ENCODE measurements at regions not wholly inside any gene's neighbourhood (a gene's known extent, or its start where the extent isn't known, plus 50 kb on each side); places are given as distances from the start of the nearest gene placed in this dataset.
A peak's percentile ranks its signal among the peaks of the same experiment; 100 is the strongest.

DNA sequence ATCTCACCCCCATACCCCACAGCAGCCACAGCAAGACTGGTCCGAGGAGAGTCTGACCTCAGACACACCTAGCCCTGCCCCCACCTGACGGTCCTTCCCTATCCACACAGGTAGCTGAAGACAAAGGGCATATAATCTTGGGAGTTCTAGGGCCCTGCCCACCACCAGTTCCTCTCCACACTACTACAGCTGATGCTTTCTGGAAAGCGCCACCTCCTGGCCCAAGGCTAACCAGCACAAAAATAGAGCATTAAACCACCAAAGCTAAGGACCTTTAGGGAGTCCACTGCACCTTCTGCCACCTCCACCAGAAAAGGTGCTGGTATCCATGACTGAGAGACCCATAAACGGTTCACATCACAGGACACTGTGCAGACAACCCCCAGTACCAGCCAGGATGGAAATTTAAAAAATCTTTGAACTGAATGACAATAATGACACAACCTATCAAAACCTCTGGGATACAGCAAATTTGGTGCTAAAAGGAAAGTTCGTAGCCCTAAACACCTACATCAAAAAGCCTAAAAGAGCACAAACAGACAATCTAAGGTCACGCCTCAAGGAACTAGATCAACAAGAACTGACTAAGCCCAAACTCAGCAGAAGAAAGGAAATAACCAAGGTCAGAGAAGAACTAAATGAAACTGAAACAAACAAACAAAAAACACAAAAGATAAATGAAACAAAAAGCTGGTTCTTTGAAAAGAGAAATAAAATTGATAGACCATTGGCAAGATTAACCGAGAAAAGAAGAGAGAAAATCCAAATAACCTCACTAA is 122.1 kb upstream of the TPRG1 start:
- peak; percentile 26 for DNase-seq (ENCODE audit: low spot score)

DNA sequence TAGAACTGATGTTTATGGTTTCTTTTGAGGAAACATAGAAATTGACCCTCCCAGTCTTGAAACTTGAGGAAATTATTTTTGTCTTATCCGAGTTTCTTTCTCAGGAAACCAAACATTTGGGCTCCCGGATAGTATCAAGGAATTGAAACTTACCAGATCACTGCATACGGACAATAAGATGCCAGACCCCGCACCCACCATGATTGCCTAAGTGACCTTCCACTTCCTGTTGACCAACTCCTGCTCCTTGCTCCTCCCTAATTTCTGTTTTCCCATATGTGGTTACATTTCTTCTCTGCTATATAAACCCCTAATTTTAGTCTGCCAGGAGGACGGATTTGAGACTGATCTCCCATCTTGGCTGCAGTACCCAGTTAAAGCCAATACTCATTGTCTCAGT is 118.4 kb upstream of the TPRG1 start:
- DNase-seq (ENCODE audit: low spot score): no peak

DNA sequence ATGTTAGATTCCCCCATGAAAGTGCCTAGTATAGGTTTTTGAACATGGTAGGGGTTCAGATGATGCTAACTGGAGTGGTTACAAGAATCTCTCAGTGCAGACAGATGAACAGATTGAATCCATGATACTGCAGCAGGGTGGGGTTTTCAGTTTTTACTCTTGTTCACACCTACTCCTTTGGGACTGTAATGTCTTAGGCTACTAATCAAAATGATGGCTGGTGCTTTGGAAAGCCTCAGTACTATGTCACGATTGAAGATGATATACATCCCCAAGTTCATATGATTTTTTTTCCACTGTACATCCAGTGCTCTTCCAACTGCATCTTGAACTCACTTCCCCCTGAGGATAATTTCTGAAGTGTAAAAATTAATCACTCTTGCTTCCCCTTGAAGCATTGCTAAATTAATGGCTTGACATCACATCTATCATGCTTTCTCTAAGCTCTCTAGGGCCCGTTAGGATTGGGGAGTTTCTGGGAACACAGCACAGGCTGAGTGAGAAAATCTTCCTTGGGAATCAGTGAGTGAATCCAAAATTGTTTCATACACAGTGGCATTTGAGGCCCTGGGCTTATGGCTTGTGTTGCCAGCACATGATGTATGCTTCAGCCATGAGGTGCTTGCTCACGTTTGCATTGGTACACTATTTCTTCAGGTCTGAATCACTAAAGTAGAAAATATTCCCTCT is 115.0 kb upstream of the TPRG1 start:
- DNase-seq (ENCODE audit: low spot score): no peak

DNA sequence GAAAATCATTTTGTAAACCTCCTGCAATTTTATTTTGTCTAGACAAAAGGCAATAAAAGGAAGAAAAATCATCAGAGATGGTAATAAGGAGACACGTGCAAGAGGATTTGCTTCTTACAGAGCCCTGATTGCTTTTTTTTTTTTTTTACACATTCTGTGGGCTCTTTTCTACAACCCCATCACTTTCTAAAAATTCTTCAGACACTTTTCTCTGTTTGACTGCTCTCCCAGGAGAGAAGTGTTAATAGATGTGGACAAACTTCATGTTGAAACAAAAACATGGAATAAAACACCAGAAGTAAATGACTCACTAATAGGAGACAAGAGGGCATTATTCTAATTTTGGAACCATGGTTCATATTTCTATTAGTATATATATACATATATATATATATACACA is 114.4 kb upstream of the TPRG1 start:
- no peak for DNase-seq (ENCODE audit: low spot score)

DNA sequence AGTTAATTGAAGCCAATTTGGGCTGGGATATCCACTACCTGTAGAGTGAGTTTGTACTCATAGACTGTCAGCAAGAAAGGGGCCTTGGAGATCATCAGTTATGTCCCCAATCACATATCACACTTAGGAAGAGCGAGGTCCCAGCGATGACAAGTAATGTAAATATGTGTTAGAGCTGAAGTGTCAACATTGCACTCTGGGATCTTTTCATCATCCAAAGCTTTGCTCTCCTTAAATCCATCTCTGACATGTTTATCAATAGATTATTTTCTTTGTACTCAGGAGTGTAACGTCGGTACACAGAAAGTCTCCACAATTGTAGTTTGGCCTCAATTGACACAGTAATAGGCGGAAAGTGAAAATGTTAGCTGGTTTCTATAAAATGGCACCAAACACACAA is 113.7 kb upstream of the TPRG1 start:
- DNase-seq (ENCODE audit: low spot score): no peak

DNA sequence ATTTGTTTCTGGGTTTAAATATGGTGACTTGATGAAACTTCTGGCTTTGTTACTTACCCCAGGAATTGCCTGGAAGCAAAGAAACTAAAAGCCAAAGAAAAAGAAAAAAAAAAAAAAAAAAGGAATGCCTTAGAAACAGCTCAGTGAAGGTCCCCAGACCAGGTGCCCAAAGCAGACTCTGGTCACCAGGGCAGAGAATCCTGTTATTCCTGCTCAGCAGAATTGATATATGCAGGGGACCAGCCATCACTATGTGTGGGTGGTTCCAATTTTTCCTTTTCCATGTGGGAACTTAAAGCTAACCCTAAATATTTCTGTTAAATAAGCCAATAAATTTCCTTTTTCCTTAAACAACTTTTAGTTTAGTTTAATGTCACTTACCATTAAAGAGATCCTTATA is 100.8 kb upstream of the TPRG1 start:
- DNase-seq (ENCODE audit: low spot score): no peak

DNA sequence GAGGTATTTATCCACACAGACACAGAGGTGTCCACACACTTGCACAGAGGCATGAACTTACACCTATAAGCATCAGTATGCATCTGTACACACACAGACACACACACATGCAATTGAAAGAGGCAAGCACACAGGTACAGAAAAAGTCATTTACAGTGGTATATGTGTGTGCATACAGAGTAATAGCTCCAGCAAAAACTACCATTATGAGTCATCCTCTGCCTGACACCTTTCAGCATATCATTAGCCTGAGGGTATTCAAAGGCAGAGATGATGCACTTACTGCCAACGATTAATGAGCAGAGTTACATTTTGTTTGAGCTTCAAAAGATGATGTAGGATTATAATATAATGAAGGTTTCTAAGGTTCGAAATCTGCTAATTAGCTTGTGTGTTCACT is 100.3 kb upstream of the TPRG1 start:
- peak; percentile 12 for DNase-seq (ENCODE audit: low spot score)

DNA sequence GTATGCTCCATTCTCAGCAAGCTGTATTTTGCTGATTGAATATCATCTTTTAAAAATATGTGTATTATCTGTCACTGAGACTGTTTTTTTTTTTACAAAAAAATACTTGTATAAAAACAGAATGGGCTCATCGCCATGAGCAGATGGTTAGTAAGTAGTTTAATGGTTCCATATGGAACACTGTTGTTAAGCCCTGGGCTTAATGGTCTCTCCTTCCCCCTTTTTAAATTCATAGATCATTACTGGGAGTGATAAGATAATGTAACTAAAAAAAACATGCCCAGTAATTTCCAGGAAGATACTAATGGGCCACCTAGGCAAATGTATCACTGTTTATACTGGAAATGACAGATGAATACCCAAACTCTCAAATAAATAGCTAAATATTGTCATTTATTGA is 95.3 kb upstream of the TPRG1 start:
- DNase-seq (ENCODE audit: low spot score): no peak

DNA sequence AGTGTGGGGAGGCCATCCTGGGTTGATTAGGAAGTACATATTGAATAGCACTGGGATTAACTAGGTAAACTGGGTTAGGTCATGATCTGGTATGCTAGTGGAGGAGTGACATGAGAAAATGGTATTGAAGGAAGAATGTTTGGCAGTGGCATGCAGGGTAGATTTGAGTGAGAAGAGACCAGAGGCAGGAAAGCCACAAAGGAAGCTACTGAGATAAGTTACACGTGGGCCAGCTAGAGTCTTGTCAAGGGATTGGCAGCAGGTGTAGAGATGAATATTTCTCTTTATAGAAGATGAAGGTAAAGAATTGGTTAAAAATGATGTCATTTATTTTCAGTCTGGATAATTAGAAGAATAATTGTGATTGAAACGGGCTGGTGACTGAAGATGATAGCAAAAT is 91.0 kb upstream of the TPRG1 start:
- DNase-seq (ENCODE audit: low spot score): peak; percentile 4

DNA sequence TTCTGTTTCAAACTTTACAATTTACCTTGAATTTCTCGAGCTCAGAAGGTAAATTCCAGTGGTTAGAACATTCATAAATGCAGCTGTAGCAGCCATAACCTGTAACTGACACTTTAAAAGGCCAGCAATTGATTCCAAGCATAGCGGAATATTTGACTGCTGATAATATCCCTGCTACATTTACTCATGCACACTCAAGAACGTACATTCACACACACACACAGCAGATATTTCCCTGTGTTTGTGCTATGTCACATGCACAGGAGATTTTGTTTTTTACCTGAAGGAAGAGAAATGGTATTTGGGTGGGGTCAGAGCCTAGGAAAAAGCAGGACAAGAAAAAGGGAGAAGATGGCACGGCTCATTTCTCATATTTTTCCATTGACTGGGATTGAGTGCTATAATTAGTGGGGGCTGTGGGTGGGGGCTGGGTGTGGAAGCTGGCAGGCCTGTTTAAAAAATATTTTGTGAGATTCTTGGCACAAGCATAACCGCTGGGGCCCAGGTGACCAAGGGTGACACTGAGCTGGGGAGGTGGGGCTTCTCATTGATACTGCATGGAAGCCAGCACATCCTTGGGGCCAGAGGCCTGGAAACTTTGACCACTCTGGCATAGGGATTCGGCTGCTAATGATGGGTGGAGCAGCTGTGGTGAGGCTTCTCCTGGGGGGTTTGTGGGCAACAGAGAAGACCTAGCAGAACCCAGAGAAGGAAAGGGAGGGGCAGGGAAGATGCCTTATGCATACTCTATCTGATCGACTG is 88.9 kb upstream of the TPRG1 start:
- no peak for DNase-seq (ENCODE audit: low spot score)

DNA sequence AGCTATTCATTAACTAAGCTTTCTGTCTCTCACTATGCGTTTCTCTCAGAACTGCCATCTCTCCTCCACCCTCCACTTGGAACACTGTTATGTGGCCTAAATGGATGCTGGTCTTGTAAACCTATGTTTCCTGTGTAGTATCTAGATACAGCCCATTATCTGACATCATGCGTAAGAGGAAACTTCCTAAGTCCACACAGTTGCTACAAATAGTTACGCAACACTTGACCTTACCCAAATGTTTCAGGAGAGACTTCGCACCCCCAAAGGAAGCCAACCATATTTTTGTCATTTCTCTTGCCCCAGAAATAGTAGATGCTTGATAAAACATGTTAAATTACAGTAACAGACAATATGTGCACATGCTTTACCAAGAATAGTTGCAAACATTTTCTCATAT is 87.2 kb upstream of the TPRG1 start:
- no peak for DNase-seq (ENCODE audit: low spot score)

DNA sequence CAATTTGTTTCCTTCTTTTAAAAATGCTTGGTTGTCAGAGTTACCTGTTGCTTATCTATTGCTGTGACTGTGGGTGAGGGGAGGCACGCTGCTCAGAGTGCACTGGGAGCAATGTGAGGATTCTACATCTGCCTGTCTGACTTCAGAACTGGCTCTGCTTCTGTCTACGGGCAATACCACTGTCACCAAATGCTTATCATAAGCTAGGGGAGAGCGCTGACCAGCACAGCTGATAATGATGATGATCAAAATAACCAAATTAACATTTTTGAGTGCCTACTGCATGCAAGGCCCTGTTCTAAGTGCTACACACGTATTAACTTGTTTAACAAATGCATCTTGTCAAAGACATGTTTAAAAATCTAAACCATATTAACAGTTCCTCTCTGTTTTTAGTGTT is 79.2 kb upstream of the TPRG1 start:
- DNase-seq (ENCODE audit: low spot score): no peak

DNA sequence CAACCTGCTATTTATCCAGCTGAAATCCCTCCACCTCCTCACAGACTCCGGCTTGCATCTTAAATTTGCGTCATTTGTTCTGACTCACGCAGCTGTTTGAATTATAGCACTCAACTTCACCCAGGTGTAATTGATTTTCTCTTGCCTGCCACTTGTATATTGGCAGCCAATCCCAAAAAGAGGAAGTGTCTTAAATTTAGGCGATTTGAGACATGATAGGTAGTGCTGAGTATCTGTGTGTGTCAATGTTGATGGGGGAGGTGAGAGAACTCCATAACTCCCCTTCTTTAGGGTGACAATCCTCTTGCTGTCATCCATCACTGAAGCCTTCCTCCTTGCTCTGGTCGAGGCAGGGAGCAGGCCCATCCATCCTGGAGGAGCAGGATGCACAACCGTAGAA is 77.2 kb upstream of the TPRG1 start:
- no peak for DNase-seq (ENCODE audit: low spot score)

DNA sequence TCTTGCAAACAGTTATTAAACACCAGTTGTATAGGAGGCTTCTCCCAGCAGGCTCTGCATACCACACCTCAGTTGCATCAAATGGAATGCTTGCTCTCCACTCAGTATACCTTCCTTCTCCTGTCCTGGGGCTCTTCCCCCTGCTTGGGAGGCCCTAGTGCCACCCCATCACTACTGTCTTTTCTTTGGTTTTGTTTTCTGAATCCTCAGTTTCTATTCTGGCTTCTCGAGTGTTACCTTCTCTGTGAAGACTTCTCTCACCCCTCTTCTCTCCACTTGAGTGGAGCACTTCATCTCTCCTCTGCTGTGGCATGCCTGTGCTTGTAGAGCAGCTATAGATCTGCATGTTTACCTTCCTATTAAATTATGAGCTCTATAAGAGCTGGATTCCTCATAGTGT is 75.7 kb upstream of the TPRG1 start:
- no peak for DNase-seq (ENCODE audit: low spot score)

DNA sequence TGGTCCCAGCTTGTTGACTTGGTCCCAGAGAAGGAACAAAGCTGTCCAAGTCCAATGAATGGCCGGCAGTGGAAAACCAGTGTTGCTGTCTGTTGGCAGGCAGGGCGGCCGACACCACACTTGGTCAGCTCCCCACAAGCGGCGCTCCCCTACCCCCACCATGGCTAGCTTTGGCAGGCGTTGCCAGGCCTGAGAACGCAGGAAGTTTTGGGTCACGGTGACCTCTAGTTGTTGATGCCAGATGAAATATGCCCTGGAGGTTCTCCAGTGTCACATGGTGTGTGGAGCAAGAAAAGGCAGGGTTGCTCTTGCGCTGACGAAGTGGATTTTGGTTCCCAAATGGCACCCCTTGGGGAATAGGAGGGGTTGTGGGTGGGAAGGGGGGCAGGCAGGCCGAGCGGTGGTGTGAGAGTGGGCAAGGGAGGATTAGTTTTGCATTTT is 72.7 kb upstream of the TPRG1 start:
- DNase-seq (ENCODE audit: low spot score): no peak

DNA sequence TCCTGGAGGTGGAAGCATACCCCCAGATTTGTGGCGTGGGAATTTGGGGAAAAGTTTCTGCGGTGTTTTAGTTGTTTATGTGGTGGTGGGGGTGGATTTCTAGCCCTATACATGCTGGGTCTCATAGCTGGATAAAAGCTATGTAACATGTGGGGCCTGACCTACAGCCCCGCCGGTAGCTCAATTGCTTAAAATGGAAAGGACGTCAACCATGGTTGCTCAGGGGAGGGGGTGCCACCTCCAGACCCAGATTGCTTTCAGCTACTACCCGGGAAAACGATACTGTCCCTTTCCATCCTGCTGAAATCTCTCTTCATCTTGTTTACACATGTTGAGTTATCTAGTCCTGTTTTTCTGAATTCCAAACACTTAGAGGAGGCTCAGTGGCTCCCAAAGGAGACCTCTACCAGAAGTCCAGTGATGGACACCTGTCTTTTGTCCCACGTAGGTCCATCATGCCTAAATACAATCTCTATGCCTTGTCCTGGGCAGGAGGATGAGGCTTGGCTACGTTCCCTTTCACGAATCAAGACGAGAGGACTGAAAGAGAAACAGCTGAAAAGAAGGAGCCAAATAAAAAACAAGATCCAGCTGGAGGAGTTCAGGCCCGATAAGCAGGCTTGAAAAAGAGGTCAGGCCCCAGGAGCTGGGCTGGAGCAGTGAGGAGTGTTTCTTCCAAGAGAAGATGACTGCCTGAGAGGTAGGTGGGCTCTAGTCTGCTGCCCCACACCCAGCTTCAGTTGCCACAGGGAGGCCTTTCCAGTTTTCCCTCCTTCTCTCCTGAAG is 72.1 kb upstream of the TPRG1 start:
- DNase-seq (ENCODE audit: low spot score): no peak

DNA sequence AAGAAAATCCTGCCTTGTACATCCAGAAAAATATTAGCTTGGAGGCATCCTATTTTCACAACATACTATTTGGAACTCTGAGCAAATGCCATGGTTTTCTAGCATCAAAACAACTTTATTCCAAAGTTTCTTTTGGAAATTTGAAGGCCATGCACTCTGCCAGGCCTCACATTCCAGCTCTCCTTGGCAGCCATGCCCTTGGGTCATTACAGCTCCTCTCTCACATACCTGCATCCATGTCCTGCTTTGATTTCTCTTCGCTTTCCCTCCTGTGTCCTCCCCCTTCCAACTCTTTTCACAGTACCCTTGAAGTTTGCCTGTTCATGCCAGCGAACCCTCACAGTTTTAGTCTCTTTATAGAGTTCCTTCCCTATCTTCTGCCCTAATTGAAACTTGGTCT is 70.9 kb upstream of the TPRG1 start:
- DNase-seq (ENCODE audit: low spot score): no peak

DNA sequence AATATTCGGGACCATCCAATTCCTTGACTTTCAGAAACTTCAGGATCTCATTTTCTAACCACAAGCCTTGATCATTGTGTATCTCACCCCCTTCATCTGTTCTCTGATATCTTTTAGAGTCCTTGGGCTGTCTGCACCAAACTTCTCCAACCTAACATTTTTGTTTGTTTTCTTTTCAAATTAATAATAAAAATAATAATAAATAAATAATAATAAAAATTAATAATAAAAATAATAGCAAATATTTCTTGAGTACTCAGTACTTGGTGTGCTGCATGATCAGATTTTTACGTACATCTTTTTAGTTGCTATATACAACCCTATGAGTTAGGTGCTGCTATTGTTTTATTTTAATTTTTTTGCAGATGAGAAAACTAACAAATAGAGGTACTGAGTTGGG is 70.2 kb upstream of the TPRG1 start:
- DNase-seq (ENCODE audit: low spot score): no peak

DNA sequence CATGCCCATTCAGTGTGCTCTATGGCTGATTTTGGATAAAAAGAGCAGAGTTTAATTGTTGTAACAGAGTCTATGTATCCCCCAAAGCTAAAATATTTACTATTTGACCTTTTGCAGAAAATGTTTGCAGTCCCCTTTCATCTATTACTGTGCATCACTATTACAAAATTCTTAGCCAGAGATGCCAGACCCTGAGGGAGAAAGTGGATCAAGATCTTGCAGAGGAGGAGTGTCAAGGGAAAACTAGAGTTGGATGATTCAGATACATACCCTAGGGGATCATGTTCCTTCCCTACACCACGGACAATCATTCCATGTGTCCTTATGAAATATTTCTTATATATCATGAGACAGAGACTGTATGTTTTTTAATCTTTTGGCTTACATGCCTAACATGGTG is 68.6 kb upstream of the TPRG1 start:
- DNase-seq (ENCODE audit: low spot score): no peak

DNA sequence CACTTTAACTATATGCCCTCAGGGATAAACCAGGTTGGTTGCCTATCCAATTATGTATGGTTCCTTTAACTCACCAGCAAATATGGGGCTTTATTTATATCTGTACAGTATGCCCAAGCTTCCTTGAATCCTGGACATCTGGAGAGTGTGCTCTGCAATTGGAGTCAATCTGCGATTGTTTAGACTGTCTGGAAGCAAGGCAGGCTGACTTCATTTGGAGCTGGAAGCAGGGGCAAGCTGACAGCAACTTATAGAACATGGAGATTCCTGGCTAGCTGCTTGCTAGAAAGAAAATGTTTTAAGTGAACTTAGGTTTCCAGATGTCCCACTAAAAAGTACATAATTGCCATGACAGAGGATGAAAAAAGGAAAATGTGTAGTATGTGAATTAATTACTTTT is 63.7 kb upstream of the TPRG1 start:
- DNase-seq (ENCODE audit: low spot score): no peak

DNA sequence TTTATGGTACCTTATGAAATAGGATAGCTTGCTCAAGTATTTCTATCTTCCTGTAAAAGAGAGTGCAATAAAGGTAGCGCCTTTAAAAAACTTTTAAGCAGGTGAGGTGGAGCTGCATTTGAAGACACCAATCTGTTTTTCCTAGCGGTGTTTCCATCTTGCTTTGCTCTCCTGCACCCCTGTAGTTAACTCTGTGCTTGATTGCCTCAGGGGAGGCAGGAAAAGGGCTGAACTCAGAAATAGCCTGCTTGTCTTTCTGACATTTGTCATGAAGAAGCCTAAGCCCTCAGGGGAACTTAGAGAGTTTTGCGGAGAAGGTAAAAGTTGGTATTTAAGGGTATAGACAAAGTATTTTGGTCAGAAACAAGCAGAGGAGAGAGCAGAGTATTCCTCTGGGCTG is 63.0 kb upstream of the TPRG1 start:
- no peak for DNase-seq (ENCODE audit: low spot score)

DNA sequence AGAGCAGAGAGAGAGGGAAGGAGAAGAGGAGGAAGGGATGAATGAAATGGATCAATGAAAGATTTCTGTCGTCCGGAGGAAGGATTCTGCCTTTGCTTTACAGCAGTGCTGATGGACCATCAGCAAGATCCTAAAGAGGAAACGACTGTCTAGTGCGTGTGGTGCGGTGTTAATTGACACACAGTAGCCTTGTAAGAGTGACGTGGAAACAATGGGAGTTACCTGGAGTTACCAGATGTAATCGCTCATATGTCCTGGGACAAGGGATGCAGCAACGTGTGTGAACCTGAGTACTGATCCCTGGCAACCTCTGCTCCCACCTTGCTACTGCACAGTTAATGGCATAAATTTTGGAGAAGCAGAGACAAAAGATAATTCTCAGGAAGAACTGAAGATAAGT is 62.6 kb upstream of the TPRG1 start:
- DNase-seq (ENCODE audit: low spot score): no peak

Data from CD4-positive, alpha-beta T cell treated with Interleukin-6 at 100 ng/mL for 8 hours (primary cell).